Lower leg skin (tissue), 4 donors: ENCODE measurements at regions not wholly inside any gene's neighbourhood (a gene's known extent, or its start where the extent isn't known, plus 50 kb on each side); places are given as distances from the start of the nearest gene placed in this dataset.

Source experiments
- DNase-seq, 2 donors: peaks; one replicate each; pipeline ENCODE4 v3.0.0-alpha.2; 2019; ENCODE audit warnings: low spot score in 2 of 2
- H3K4me3 ChIP-seq: fragments of 200-600 bp; sonication (generic); 2 replicates; pipeline ENCODE4 v1.5.1; 2017; ENCODE audit warnings: mild to moderate bottlenecking, low read depth; ENCODE audit not compliant: poor library complexity, severe bottlenecking
- POLR2A ChIP-seq, 2 donors: fragments of 450-650 bp; IDR thresholded peaks; one replicate each; pipeline ENCODE4 v1.6.1; 2016 to 2017; ENCODE audit warnings: antibody characterized with exemption in 2 of 2, mild to moderate bottlenecking in 1 of 2, moderate library complexity in 1 of 2
- WGBS, 2 donors: methylation state at CpG; one replicate each; pipeline ENCODE4 v1.1.5; 2018; 5-methylcytosine and 5-hydroxymethylcytosine counted together
- intact Hi-C: fragments of 100-400 bp; cut with DNase I; formaldehyde crosslinking; loops from one replicate; pipeline ENCODE4 v1.15.0; 2023; ENCODE audit warnings: low total_unique reads
- TF ChIP-seq, protein P1 (sequence below), 3 donors: fragments of 450-650 bp; IDR thresholded peaks; one replicate each; pipeline ENCODE4 v1.5.1; 2016; ENCODE audit warnings: antibody characterized with exemption in 3 of 3, mild to moderate bottlenecking in 3 of 3, moderate library complexity in 2 of 3

DNA sequence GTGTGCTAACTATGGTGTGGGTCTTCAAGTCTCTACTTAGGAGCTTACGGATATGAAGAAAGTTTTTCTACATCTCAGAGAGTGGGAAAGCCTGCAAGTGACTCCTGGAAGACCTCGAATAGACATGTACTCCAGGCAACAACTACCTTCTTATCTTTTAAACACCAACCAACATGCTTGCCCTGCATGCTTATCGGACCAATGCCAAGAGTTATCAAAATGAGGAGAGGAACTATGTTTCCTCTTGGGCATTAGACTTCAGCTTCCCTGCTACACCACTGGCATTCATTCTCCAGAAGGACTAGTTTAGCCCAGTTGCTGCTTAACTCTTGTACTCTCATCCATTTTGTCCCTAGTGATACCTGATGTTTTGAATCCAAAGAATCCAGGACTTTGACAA lies 74.7 kb upstream of the MAN2A1 start:
- no peak overlapping the region for H3K4me3 ChIP-seq
- intact Hi-C loops: no loop called here
- WGBS, 2 donors: 76% methylated on average over 3 of the region's 3 CpGs
- DNase-seq: no peak
- TF ChIP-seq, protein P1, sequence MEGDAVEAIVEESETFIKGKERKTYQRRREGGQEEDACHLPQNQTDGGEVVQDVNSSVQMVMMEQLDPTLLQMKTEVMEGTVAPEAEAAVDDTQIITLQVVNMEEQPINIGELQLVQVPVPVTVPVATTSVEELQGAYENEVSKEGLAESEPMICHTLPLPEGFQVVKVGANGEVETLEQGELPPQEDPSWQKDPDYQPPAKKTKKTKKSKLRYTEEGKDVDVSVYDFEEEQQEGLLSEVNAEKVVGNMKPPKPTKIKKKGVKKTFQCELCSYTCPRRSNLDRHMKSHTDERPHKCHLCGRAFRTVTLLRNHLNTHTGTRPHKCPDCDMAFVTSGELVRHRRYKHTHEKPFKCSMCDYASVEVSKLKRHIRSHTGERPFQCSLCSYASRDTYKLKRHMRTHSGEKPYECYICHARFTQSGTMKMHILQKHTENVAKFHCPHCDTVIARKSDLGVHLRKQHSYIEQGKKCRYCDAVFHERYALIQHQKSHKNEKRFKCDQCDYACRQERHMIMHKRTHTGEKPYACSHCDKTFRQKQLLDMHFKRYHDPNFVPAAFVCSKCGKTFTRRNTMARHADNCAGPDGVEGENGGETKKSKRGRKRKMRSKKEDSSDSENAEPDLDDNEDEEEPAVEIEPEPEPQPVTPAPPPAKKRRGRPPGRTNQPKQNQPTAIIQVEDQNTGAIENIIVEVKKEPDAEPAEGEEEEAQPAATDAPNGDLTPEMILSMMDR (IDR thresholded peaks at IDR 0.05): no peak
- TF ChIP-seq POLR2A (IDR thresholded peaks at IDR 0.05): no peak

DNA sequence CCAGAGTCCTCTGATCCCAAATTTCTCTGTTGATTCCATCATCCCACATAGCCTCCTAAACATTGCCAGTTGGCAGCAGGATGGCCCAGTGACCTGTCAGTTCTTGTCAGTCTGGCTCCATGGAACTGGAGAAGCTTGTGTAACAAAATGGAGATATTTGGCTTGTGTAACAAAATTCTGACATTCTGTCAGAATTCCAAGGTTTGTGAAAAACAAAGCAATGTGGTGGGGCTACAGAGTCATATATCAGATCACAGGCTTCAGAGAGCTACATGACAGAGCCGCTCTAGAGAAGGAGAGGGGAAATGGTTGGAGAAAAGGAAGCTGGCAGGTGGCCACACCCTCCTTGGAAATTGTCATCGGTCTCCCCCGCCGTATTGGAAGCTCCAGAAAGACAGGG lies 75.4 kb upstream of the MAN2A1 start:
- no peak for DNase-seq
- H3K4me3 ChIP-seq: no peak overlapping the region
- 52 to 53% methylated on average over 4 of the region's 4 CpGs for WGBS, 2 donors
- TF ChIP-seq, protein P1 (IDR thresholded peaks at IDR 0.05): no peak
- no peak for TF ChIP-seq POLR2A (IDR thresholded peaks at IDR 0.05)
- intact Hi-C loops: no loop called here

DNA sequence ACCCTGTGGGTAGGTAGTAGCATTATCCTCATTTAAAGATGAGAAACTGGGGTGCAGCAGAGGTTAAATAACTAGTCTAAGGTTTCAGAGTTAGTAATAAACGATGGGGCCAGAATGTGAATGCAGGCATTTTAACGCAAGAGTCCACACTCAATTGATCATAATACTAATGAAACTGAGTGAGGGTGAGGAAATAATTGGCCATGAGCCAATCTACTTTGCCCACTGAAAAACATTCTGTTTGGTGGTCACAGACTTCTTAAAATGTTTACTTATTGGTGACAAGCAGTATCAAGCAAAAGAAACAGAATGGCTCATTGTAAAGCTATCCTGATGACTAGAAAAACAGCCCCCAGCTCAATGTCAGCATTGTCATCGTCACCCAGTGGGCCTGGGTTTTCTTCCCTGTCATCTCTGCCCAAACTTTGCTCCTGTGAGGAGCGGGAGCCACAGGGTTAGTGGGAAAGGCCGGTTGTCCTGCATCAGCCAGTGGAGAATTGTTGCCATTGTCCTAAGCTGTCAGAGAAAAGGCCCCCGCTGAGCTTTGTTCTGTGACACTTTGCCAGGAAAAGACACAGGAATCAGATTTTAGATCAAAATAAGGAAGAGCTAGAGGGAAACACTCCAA lies 77.3 kb upstream of the MAN2A1 start:
- WGBS, 2 donors: 82 to 84% methylated on average over 6 of the region's 6 CpGs

DNA sequence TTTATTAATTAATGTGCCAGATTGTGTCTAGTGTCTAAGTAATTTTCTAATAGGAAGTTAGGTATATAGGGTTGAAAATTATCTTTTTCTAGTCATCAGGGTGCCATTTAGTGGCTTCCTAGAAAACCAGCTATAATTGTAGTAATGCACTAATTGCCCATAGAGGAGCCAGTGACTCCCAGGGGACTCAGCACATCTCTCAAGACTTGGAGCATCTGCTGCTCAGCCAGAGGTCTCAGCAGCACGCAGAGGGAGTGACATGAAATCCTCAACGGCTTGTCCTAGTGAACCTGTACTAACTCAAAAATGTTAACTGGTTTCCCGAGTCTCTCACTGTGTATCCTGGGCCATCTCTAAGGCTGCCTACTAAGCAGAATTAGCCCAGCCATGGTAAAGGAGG lies 78.2 kb upstream of the MAN2A1 start:
- intact Hi-C loops: no loop called here
- H3K4me3 ChIP-seq: no peak overlapping the region
- WGBS, 2 donors: 81 to 82% methylated on average over 3 of the region's 3 CpGs
- TF ChIP-seq, protein P1 (IDR thresholded peaks at IDR 0.05): no peak
- no peak for TF ChIP-seq POLR2A (IDR thresholded peaks at IDR 0.05)
- DNase-seq: no peak

More for the DNA sequence above, 77.3 kb upstream of the MAN2A1 start:
- intact Hi-C loops: no loop called here
- no peak for DNase-seq
- H3K4me3 ChIP-seq: no peak overlapping the region
- TF ChIP-seq POLR2A (IDR thresholded peaks at IDR 0.05): no peak
- TF ChIP-seq, protein P1 (IDR thresholded peaks at IDR 0.05): no peak

DNA sequence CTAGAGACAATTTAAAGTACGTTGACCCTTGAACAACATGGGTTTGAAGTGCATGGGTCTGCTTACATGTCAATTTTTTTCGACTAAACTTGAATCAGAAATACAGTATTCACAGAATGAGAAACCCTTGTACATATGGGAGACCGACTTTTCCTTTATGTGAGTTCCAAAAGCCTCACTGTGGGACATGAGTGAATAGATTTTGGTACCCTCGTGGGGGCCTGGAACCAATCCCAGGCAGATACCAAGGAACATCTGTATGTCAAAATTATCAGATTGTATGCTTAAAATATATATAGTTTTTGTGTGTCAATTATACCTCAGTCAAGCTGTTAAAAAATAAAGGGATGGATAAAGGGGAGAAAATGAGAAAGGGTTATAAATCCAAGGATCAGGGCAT lies 78.7 kb upstream of the MAN2A1 start:
- no peak for DNase-seq
- intact Hi-C loops: no loop called here
- H3K4me3 ChIP-seq: no peak overlapping the region
- WGBS, 2 donors: 81 to 85% methylated on average over 4 of the region's 4 CpGs
- TF ChIP-seq, protein P1 (IDR thresholded peaks at IDR 0.05): no peak
- TF ChIP-seq POLR2A (IDR thresholded peaks at IDR 0.05): no peak

DNA sequence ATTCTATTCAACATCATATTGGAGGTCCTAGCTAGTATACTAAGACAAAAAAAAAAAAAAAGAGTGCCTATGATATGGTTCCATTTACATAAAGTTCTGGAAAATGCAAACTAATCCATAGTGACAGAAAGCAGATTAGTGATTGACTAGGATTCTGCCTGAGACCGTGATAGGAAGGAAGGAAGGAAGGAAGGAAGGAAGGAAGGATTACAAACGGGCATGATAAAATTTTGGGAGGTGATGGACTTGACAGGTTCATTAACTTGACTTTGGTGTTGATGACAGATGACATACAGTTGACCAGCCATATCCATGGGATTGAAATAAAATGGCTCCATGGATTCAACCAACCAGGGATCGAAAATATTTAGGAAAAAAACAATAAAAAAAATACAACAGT lies 79.1 kb upstream of the MAN2A1 start:
- DNase-seq: no peak
- TF ChIP-seq, protein P1 (IDR thresholded peaks at IDR 0.05): no peak
- TF ChIP-seq POLR2A (IDR thresholded peaks at IDR 0.05): no peak
- no peak overlapping the region for H3K4me3 ChIP-seq
- 71 to 75% methylated on average over 3 of the region's 3 CpGs for WGBS, 2 donors
- intact Hi-C loops: no loop called here
